ENCODE measurements at regions not wholly inside any gene's neighbourhood (a gene's known extent, or its start where the extent isn't known, plus 50 kb on each side); places are given as distances from the start of the nearest gene placed in this dataset.
"Not testable (repeated sequence)": the region's sequence is repeated elsewhere in the genome, so short reads cannot be mapped to it uniquely, and the experiment has no call there.

- FAIRE-seq; H3K23ac ChIP-seq (ENCODE audit: insufficient read length); CTCF ChIA-PET (ENCODE audit: partially characterized antibody): not testable (repeated sequence)
These were observed 619.0 kb downstream of the CDY1 start for GRCh38 chrY:26240944-26241343.

DNA sequence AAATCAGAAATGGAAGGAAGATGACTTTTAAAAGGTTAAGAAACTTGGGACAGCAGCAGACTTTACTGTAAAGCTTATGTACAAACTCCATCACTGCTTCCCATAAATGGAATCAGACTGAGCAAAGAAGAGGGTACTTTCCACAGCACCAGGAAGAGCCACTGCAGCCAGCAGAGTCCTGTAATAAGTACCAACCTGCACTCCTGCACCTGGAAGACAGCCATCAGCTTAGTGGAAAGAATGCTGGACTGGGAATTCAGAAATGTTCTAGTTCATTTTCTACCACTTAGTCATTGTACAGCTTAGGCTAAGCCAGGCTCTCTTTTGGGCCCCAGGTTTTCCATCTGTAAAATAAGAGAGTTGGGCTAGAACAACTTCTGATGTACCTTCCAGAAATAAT is 632.3 kb downstream of the CDY1 start:
- H2AFZ ChIP-seq (ENCODE audit: low read length); H2BK15ac ChIP-seq (ENCODE audit: low read length); H3K56ac ChIP-seq (replicated peaks; ENCODE audit: insufficient read length, low read depth, low read length); H3K4me2 ChIP-seq (ENCODE audit: insufficient read depth in 1 of 2, low read depth in 2 of 2, low read length in 2 of 2); H3K79me2 ChIP-seq (ENCODE audit: control insufficient read depth in 1 of 2, insufficient read depth in 2 of 2, low read length in 2 of 2); FAIRE-seq; H3K36me3 ChIP-seq (ENCODE audit: control insufficient read depth in 2 of 4, insufficient read depth in 4 of 4, low read length in 3 of 4); H3K27ac ChIP-seq (ENCODE audit: low read depth, low read length); H3K4ac ChIP-seq (replicated peaks; ENCODE audit: insufficient read length, low read depth, low read length); H3K4me1 ChIP-seq (replicated peaks in 1 of 4; ENCODE audit: control insufficient read depth in 3 of 4, insufficient read depth in 4 of 4, low read length in 3 of 4); H2AK5ac ChIP-seq (ENCODE audit: low read depth, low read length); H4K5ac ChIP-seq (ENCODE audit: insufficient read length, low read depth, low read length); H3K9me3 ChIP-seq (ENCODE audit: insufficient read depth in 2 of 2, low read depth in 1 of 2, low read length in 1 of 2); H2BK5ac ChIP-seq (ENCODE audit: low read depth, low read length); CTCF ChIA-PET (ENCODE audit: partially characterized antibody); H3K79me1 ChIP-seq (ENCODE audit: low read depth, low read length); H2BK12ac ChIP-seq (ENCODE audit: low read depth, low read length); H3K4me3 ChIP-seq (ENCODE audit: extremely low read depth in 1 of 4, insufficient read depth in 2 of 4, low read depth in 3 of 4, low read length in 4 of 4); H4K8ac ChIP-seq (ENCODE audit: extremely low read depth, insufficient read depth, low read length); H3K23ac ChIP-seq (ENCODE audit: insufficient read length); POLR2A ChIA-PET (ENCODE audit: partially characterized antibody); H3K9ac ChIP-seq (replicated peaks in 1 of 4; ENCODE audit: extremely low read depth in 1 of 4, low read depth in 3 of 4, low read length in 3 of 4); DNase-seq (ENCODE audit: low read depth in 1 of 2, low spot score in 2 of 2); H3K27me3 ChIP-seq (replicated peaks in 1 of 4; ENCODE audit: control insufficient read depth in 3 of 4, extremely low read depth in 1 of 4, insufficient read depth in 3 of 4, low read length in 3 of 4); H3K18ac ChIP-seq (ENCODE audit: extremely low read depth, low read length); H4K20me1 ChIP-seq (replicated peaks in 1 of 2; ENCODE audit: control insufficient read depth in 1 of 2, insufficient read depth in 2 of 2, low read length in 2 of 2); H3K23me2 ChIP-seq (ENCODE audit: low read depth, low read length); H2BK20ac ChIP-seq (ENCODE audit: low read length); H2BK120ac ChIP-seq (replicated peaks; ENCODE audit: low read depth, low read length); H3K14ac ChIP-seq (ENCODE audit: insufficient read length); H4K91ac ChIP-seq (replicated peaks; ENCODE audit: insufficient read length, low read length): not testable (repeated sequence)

More at GRCh38 chrY:26240944-26241343, 619.0 kb downstream of the CDY1 start:
- H3K27me3 ChIP-seq (replicated peaks in 1 of 4; ENCODE audit: control insufficient read depth in 3 of 4, extremely low read depth in 1 of 4, insufficient read depth in 3 of 4, low read length in 3 of 4); H3K9me3 ChIP-seq (ENCODE audit: insufficient read depth in 2 of 2, low read depth in 1 of 2, low read length in 1 of 2); H2BK15ac ChIP-seq (ENCODE audit: low read length); H3K27ac ChIP-seq (ENCODE audit: low read depth, low read length); H2BK120ac ChIP-seq (replicated peaks; ENCODE audit: low read depth, low read length); H4K20me1 ChIP-seq (replicated peaks in 1 of 2; ENCODE audit: control insufficient read depth in 1 of 2, insufficient read depth in 2 of 2, low read length in 2 of 2); H3K4me2 ChIP-seq (ENCODE audit: insufficient read depth in 1 of 2, low read depth in 2 of 2, low read length in 2 of 2); H2AFZ ChIP-seq (ENCODE audit: low read length); H4K91ac ChIP-seq (replicated peaks; ENCODE audit: insufficient read length, low read length); H3K9ac ChIP-seq (replicated peaks in 1 of 4; ENCODE audit: extremely low read depth in 1 of 4, low read depth in 3 of 4, low read length in 3 of 4); H3K56ac ChIP-seq (replicated peaks; ENCODE audit: insufficient read length, low read depth, low read length); H3K23me2 ChIP-seq (ENCODE audit: low read depth, low read length); H3K4ac ChIP-seq (replicated peaks; ENCODE audit: insufficient read length, low read depth, low read length); POLR2A ChIA-PET (ENCODE audit: partially characterized antibody); H3K14ac ChIP-seq (ENCODE audit: insufficient read length); DNase-seq (ENCODE audit: low read depth in 1 of 2, low spot score in 2 of 2); H3K36me3 ChIP-seq (ENCODE audit: control insufficient read depth in 2 of 4, insufficient read depth in 4 of 4, low read length in 3 of 4); H2BK5ac ChIP-seq (ENCODE audit: low read depth, low read length); H3K18ac ChIP-seq (ENCODE audit: extremely low read depth, low read length); H4K8ac ChIP-seq (ENCODE audit: extremely low read depth, insufficient read depth, low read length); H2AK5ac ChIP-seq (ENCODE audit: low read depth, low read length); H3K4me1 ChIP-seq (replicated peaks in 1 of 4; ENCODE audit: control insufficient read depth in 3 of 4, insufficient read depth in 4 of 4, low read length in 3 of 4); H3K4me3 ChIP-seq (ENCODE audit: extremely low read depth in 1 of 4, insufficient read depth in 2 of 4, low read depth in 3 of 4, low read length in 4 of 4); H2BK20ac ChIP-seq (ENCODE audit: low read length); H3K79me2 ChIP-seq (ENCODE audit: control insufficient read depth in 1 of 2, insufficient read depth in 2 of 2, low read length in 2 of 2); H3K79me1 ChIP-seq (ENCODE audit: low read depth, low read length); H2BK12ac ChIP-seq (ENCODE audit: low read depth, low read length); H4K5ac ChIP-seq (ENCODE audit: insufficient read length, low read depth, low read length): not testable (repeated sequence)
- no CpG with 5 or more reads among the region's 5 CpGs for WGBS, 2 experiments (ENCODE audit: extremely low coverage in 1 of 2, insufficient coverage in 1 of 2, insufficient read length in 1 of 2, insufficient replicate concordance in 2 of 2, low coverage in 1 of 2, low lambda C conversion rate in 2 of 2, missing lambda C conversion rate in 1 of 2)

Measured in H1 (cell line).